ENCODE measurements at regions not wholly inside any gene's neighbourhood (a gene's known extent, or its start where the extent isn't known, plus 50 kb on each side); places are given as distances from the start of the nearest gene placed in this dataset.

GRCh38 chr12:97321621-97322020, 141.0 kb upstream of the RMST start:
- H3K27ac ChIP-seq: no peak overlapping the region
- H3K9me3 ChIP-seq: no peaks in the 10 kb centered on the region
- no peak for TF ChIP-seq POLR2A (IDR thresholded peaks at IDR 0.05)
- TF ChIP-seq EP300 (IDR thresholded peaks at IDR 0.05): no peak
- TF ChIP-seq CTCF (IDR thresholded peaks at IDR 0.05): no peak
- no peak for TF ChIP-seq POLR2AphosphoS5 (IDR thresholded peaks at IDR 0.05)
- no peaks in the 10 kb centered on the region for H3K4me1 ChIP-seq
- peaks cover 0 to under 1% (median 0%) of the 10 kb centered on the region in 3 donors for H3K27me3 ChIP-seq
- intact Hi-C loops (cut with DNase I): no loop called here
- no peak overlapping the region for H3K4me3 ChIP-seq
- WGBS, 2 donors: 76 to 84% methylated on average over 4 of the region's 4 CpGs
- no peaks in the 10 kb centered on the region for H3K36me3 ChIP-seq
- no peak for DNase-seq

DNA sequence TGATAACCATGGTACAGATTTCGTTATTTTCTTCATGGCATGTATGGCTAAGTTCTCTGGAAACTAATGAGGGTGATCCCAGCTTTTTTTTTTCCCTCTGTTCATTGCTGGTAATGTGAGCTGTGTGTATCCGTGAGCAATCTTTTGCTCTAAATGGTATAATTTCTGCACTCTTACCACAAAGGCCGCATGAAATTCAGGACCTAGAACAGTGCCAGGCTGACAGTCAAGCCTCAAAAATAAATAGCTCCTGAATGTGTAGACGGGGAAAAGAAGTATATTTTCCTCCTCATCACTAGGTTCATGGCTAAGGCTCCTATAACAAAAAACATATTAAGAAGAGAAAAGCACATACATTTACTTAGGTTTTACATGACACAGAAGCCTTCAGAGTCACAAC, 140.2 kb upstream of the RMST start:
- Histone ChIP-seq H3K9me3 (no peaks in the 10 kb centered on the region), H3K4me1 (no peaks in the 10 kb centered on the region), H3K27me3 (peaks cover 0 to 3% (median 0%) of the 10 kb centered on the region in 3 donors), H3K36me3 (no peaks in the 10 kb centered on the region), H3K27ac (no peak overlapping the region), H3K4me3 (no peak overlapping the region)
- TF ChIP-seq CTCF (IDR thresholded peaks at IDR 0.05) (no peak), POLR2AphosphoS5 (IDR thresholded peaks at IDR 0.05) (no peak), POLR2A (IDR thresholded peaks at IDR 0.05) (no peak), EP300 (IDR thresholded peaks at IDR 0.05) (no peak)
- no peak for DNase-seq
- intact Hi-C loops (cut with DNase I): no loop called here
- 59 to 61% methylated on average over 4 of the region's 4 CpGs for WGBS, 2 donors

GRCh38 chr12:97323154-97323553, 139.4 kb upstream of the RMST start:
- Histone ChIP-seq H3K4me1 (no peaks in the 10 kb centered on the region), H3K27me3 (peaks cover 0 to 3% (median 0%) of the 10 kb centered on the region in 3 donors), H3K9me3 (no peaks in the 10 kb centered on the region), H3K36me3 (no peaks in the 10 kb centered on the region), H3K4me3 (no peak overlapping the region), H3K27ac (no peak overlapping the region)
- intact Hi-C loops (cut with DNase I): no loop called here
- 32 to 59% methylated on average over 4 of the region's 4 CpGs for WGBS, 2 donors
- TF ChIP-seq EP300 (IDR thresholded peaks at IDR 0.05): no peak
- TF ChIP-seq CTCF (IDR thresholded peaks at IDR 0.05): no peak
- TF ChIP-seq POLR2A (IDR thresholded peaks at IDR 0.05): no peak
- no peak for TF ChIP-seq POLR2AphosphoS5 (IDR thresholded peaks at IDR 0.05)
- DNase-seq: no peak

- no peaks in the 10 kb centered on the region for H3K4me1 ChIP-seq
- no peak for DNase-seq
- 68 to 76% methylated on average over 7 of the region's 7 CpGs for WGBS, 2 donors
These were observed 138.1 kb upstream of the RMST start for GRCh38 chr12:97324471-97324870.

More at GRCh38 chr12:97324471-97324870, 138.1 kb upstream of the RMST start:
- no peak overlapping the region for H3K4me3 ChIP-seq
- H3K36me3 ChIP-seq: no peaks in the 10 kb centered on the region
- no peak overlapping the region for H3K27ac ChIP-seq
- TF ChIP-seq POLR2AphosphoS5 (IDR thresholded peaks at IDR 0.05) (no peak), CTCF (IDR thresholded peaks at IDR 0.05) (no peak), POLR2A (IDR thresholded peaks at IDR 0.05) (no peak), EP300 (IDR thresholded peaks at IDR 0.05) (no peak)
- intact Hi-C loops (cut with DNase I): no loop called here
- peaks cover 0 to 3% (median 0%) of the 10 kb centered on the region in 3 donors for H3K27me3 ChIP-seq
- no peaks in the 10 kb centered on the region for H3K9me3 ChIP-seq

All from sigmoid colon (tissue), 6 donors.